ENCODE measurements at regions not wholly inside any gene's neighbourhood (a gene's known extent, or its start where the extent isn't known, plus 50 kb on each side); places are given as distances from the start of the nearest gene placed in this dataset.

GRCh38 chr16:65807858-65808257 is 558.6 kb upstream of the CDH5 start:
- Histone ChIP-seq H2AK5ac (ENCODE audit: low read depth, low read length) (no peak overlapping the region), H2BK12ac (ENCODE audit: low read depth, low read length) (no peak overlapping the region), H3K79me2 (ENCODE audit: control insufficient read depth in 1 of 2, insufficient read depth in 2 of 2, low read length in 2 of 2) (no peaks in the 10 kb centered on the region), H3K4me2 (ENCODE audit: insufficient read depth in 1 of 2, low read depth in 2 of 2, low read length in 2 of 2) (no peak overlapping the region), H4K8ac (ENCODE audit: extremely low read depth, insufficient read depth, low read length) (no peak overlapping the region), H3K27me3 (replicated peaks in 1 of 4; ENCODE audit: control insufficient read depth in 3 of 4, extremely low read depth in 1 of 4, insufficient read depth in 3 of 4, low read length in 3 of 4) (no peaks in the 10 kb centered on the region), H4K20me1 (replicated peaks in 1 of 2; ENCODE audit: control insufficient read depth in 1 of 2, insufficient read depth in 2 of 2, low read length in 2 of 2) (no peaks in the 10 kb centered on the region), H2BK120ac (replicated peaks; ENCODE audit: low read depth, low read length) (no peak overlapping the region), H3K14ac (ENCODE audit: insufficient read length) (no peak overlapping the region), H3K18ac (ENCODE audit: extremely low read depth, low read length) (no peak overlapping the region), H2BK15ac (ENCODE audit: low read length) (no peak overlapping the region), H3K56ac (replicated peaks; ENCODE audit: insufficient read length, low read depth, low read length) (no peak overlapping the region), H4K5ac (ENCODE audit: insufficient read length, low read depth, low read length) (no peak overlapping the region), H3K9ac (replicated peaks in 1 of 4; ENCODE audit: extremely low read depth in 1 of 4, low read depth in 3 of 4, low read length in 3 of 4) (no peak overlapping the region), H3K79me1 (ENCODE audit: low read depth, low read length) (no peaks in the 10 kb centered on the region), H3K23ac (ENCODE audit: insufficient read length) (no peak overlapping the region), H2BK20ac (ENCODE audit: low read length) (no peak overlapping the region), H2AFZ (ENCODE audit: low read length) (no peak overlapping the region), H4K91ac (replicated peaks; ENCODE audit: insufficient read length, low read length) (no peak overlapping the region), H2BK5ac (ENCODE audit: low read depth, low read length) (no peak overlapping the region), H3K4me1 (replicated peaks in 1 of 4; ENCODE audit: control insufficient read depth in 3 of 4, insufficient read depth in 4 of 4, low read length in 3 of 4) (no peaks in the 10 kb centered on the region), H3K9me3 (ENCODE audit: insufficient read depth in 2 of 2, low read depth in 1 of 2, low read length in 1 of 2) (no peaks in the 10 kb centered on the region), H3K4ac (replicated peaks; ENCODE audit: insufficient read length, low read depth, low read length) (no peak overlapping the region), H3K23me2 (ENCODE audit: low read depth, low read length) (no peaks in the 10 kb centered on the region), H3K36me3 (ENCODE audit: control insufficient read depth in 2 of 4, insufficient read depth in 4 of 4, low read length in 3 of 4) (no peaks in the 10 kb centered on the region), H3K27ac (ENCODE audit: low read depth, low read length) (no peak overlapping the region), H3K4me3 (ENCODE audit: extremely low read depth in 1 of 4, insufficient read depth in 2 of 4, low read depth in 3 of 4, low read length in 4 of 4) (no peak overlapping the region)
- POLR2A ChIA-PET (ENCODE audit: partially characterized antibody): no interaction called here
- no peak for FAIRE-seq
- WGBS, 2 experiments (ENCODE audit: extremely low coverage in 1 of 2, insufficient coverage in 1 of 2, insufficient read length in 1 of 2, insufficient replicate concordance in 2 of 2, low coverage in 1 of 2, low lambda C conversion rate in 2 of 2, missing lambda C conversion rate in 1 of 2): 91% methylated on average over 1 of the region's 1 CpG; no CpG with 5 or more reads in 1 of the 2 experiments
- CTCF ChIA-PET (ENCODE audit: partially characterized antibody): interaction anchor here (1.7 kb wide), 1 partner anchor 37 kb away, joined by 3 read pairs; no protein-coding TSS in a partner anchor
- TF ChIP-seq BCL11A (IDR thresholded peaks at IDR 0.05; ENCODE audit: low read depth in 2 of 2, low read length in 2 of 2) (no peak), RXRA (IDR thresholded peaks at IDR 0.05; ENCODE audit: insufficient read depth, low read depth, low read length) (no peak), BRCA1 (IDR thresholded peaks at IDR 0.05; ENCODE audit: low read depth, low read length) (no peak), NANOG (IDR thresholded peaks at IDR 0.05; ENCODE audit: insufficient read depth, low read depth, low read length, poor library complexity, severe bottlenecking) (no peak), ZNF274 (IDR thresholded peaks at IDR 0.05; ENCODE audit: borderline replicate concordance, extremely low read depth, low read length) (no peak), EGR1 (IDR thresholded peaks at IDR 0.05; ENCODE audit: borderline replicate concordance, low read depth, low read length) (no peak), KDM5A (IDR thresholded peaks at IDR 0.05; ENCODE audit: low read length) (no peak), ASH2L (IDR thresholded peaks at IDR 0.05; ENCODE audit: low read length) (no peak), TEAD4 (IDR thresholded peaks at IDR 0.05; ENCODE audit: low read depth, low read length) (no peak), SUZ12 (IDR thresholded peaks at IDR 0.05; ENCODE audit: low read length) (no peak), KDM1A (IDR thresholded peaks at IDR 0.05; ENCODE audit: borderline replicate concordance, low read length) (no peak), TCF12 (IDR thresholded peaks at IDR 0.05; ENCODE audit: low read depth, low read length) (no peak)
- no peak for DNase-seq (ENCODE audit: low read depth in 1 of 2, low spot score in 2 of 2)

Measured in H1 (cell line).